ENCODE measurements at regions not wholly inside any gene's neighbourhood (a gene's known extent, or its start where the extent isn't known, plus 50 kb on each side); places are given as distances from the start of the nearest gene placed in this dataset.

GRCh38 chr22:49244466-49245420 is 582.9 kb downstream of the BRD1 start:
- no peak for DNase-seq

GRCh38 chr22:49243965-49244364 is 583.7 kb downstream of the BRD1 start:
- DNase-seq: no peak

GRCh38 chr22:49243335-49243734 is 584.3 kb downstream of the BRD1 start:
- DNase-seq: no peak

GRCh38 chr22:49242480-49242879 is 585.2 kb downstream of the BRD1 start:
- DNase-seq: no peak

GRCh38 chr22:49241174-49241851 is 586.4 kb downstream of the BRD1 start:
- no peak for DNase-seq

GRCh38 chr22:49240472-49240871 is 587.2 kb downstream of the BRD1 start:
- DNase-seq: no peak

- DNase-seq: no peak
These were observed 587.7 kb downstream of the BRD1 start for GRCh38 chr22:49240016-49240380.

GRCh38 chr22:49239264-49240015 is 588.2 kb downstream of the BRD1 start:
- DNase-seq: no peak

GRCh38 chr22:49238181-49239141 is 589.2 kb downstream of the BRD1 start:
- DNase-seq: no peak

- DNase-seq: no peak
These were observed 590.0 kb downstream of the BRD1 start for GRCh38 chr22:49237703-49238102.

- DNase-seq: no peak
These were observed 590.4 kb downstream of the BRD1 start for GRCh38 chr22:49237279-49237678.

- DNase-seq: no peak
These were observed 591.1 kb downstream of the BRD1 start for GRCh38 chr22:49236541-49237075.

- DNase-seq: no peak
These were observed 592.0 kb downstream of the BRD1 start for GRCh38 chr22:49235463-49236300.

- DNase-seq: no peak
These were observed 593.2 kb downstream of the BRD1 start for GRCh38 chr22:49234459-49234858.

GRCh38 chr22:49233507-49234100 is 594.1 kb downstream of the BRD1 start:
- no peak for DNase-seq

GRCh38 chr22:49232319-49233067 is 595.2 kb downstream of the BRD1 start:
- no peak for DNase-seq

- no peak for DNase-seq
These were observed 597.5 kb downstream of the BRD1 start for GRCh38 chr22:49230194-49230577.

GRCh38 chr22:49229483-49230193 is 598.0 kb downstream of the BRD1 start:
- no peak for DNase-seq

GRCh38 chr22:49228431-49229037 is 599.1 kb downstream of the BRD1 start:
- no peak for DNase-seq
